ENCODE measurements at regions not wholly inside any gene's neighbourhood (a gene's known extent, or its start where the extent isn't known, plus 50 kb on each side); places are given as distances from the start of the nearest gene placed in this dataset.
A peak's percentile ranks its signal among the peaks of the same experiment; 100 is the strongest.

DNA sequence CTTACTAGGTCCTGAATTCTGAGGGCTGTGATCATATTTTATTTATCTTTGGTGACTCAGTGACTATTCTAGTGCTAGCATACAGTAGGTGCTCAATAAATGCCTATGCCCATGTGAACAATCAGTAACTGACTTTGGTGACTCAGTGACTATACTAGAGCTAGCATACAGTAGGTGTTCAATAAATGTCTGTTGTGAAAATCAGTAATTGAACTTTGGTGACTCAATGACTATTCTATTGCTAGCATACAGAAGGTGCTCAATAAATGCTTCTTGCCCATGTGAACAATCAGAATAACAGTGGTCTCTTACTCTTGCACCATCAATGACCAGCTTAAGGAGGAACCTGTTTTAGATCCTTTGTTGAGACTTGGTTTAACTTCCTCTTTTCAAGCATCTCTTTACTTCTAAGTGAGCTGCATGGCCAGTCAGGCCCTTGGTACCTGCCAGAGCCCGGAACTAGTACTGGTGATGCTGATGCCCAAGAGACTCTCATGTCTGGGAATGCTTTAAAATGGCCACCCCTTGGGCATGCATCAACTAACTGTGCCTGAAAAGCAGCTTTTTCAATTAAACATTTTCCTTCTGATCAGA lies 214.9 kb upstream of the SPRED2 start:
- no peak for DNase-seq (ENCODE audit: low read depth)

DNA sequence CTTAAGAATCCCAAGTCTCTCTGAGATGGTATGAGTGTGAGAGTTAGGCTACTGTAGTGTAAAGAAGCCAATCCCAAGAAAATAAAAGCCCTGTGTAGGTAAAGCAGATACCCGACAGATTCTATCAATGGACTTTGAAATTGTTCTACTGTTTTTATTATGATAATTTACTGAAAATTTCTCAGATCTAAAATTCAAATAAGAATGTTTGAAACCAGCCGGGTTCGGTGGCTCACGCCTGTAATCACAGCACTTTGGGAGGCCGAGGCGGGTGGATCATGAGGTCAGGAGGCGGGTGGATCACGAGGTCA lies 208.3 kb upstream of the SPRED2 start:
- no peak for DNase-seq (ENCODE audit: low read depth)

GRCh38 chr2:65639156-65639864 lies 206.9 kb upstream of the SPRED2 start:
- peak; percentile 51 for DNase-seq (ENCODE audit: low read depth)

DNA sequence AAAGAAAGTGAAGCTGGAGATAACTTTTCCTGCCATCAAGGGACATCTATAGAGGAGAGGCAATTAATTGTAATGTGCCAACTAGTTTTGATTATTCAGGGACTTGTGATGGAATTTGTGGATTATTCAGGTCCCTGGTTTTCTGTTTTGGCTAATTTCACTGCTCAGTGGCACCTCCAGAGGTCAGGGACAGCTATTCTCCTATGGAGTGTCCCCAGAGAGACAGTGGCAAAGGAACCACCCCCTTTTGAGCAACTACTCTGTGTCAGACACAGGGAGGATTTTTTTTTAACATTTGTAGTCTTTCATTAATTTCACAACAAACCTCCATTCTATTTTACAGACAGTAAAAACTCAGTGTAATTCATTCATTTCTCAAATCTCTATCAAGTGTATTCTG lies 206.0 kb upstream of the SPRED2 start:
- DNase-seq (ENCODE audit: low read depth), result no peak

DNA sequence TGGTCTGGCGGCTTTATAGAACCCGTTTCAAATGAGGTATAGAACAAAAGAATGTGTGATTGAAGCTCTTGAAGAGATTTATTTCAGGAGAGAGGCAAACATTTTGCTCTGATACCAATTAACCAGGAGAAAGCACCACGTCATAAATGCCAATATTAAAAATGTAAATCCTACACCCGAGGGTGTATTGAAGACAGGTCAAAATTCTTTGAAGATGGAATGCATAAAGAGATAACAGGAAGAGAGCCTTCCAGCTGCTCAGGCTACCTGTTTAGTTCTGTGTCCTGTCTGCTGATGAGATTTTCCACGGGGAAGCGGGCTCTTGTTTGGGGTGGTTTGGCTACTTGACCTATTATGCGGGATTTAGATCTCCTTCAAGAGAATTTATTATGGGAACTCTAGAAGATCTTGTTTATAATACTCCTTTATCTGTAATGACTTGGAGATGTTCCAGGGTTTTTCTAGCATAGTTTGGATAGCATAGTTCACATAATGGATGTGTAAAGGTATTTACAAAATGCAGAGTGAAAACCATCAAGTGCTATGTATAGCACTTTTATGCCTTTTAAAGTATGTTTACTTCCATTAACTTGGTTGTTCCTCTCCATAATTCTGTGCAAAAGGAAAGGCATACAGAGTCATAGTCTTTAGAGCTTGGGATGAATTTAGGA lies 204.5 kb upstream of the SPRED2 start:
- DNase-seq (ENCODE audit: low read depth), result peak; percentile 51

GRCh38 chr2:65636024-65636423 lies 203.6 kb upstream of the SPRED2 start:
- DNase-seq (ENCODE audit: low read depth), result no peak

DNA sequence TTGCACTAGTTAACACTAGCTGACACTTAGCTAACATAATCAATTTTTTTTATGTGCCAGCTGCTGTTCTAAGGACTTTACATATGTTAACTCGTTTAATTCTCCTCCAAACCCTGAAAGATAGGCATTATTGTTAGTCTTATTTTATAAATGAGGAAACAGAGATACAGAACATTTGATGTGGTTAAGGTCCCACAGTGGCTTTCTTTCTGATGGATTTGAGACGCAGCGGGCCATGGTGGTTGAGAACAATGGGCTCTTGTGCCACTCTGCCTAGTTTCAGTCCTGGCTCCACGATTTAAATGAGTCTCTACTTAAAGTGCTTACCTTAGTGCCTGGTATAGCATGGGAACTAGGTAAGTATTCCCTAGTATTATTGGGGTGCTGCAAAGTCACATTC lies 201.9 kb upstream of the SPRED2 start:
- DNase-seq (ENCODE audit: low read depth), result no peak

GRCh38 chr2:65630643-65631042 lies 198.2 kb upstream of the SPRED2 start:
- DNase-seq (ENCODE audit: low read depth), result peak; percentile 88

DNA sequence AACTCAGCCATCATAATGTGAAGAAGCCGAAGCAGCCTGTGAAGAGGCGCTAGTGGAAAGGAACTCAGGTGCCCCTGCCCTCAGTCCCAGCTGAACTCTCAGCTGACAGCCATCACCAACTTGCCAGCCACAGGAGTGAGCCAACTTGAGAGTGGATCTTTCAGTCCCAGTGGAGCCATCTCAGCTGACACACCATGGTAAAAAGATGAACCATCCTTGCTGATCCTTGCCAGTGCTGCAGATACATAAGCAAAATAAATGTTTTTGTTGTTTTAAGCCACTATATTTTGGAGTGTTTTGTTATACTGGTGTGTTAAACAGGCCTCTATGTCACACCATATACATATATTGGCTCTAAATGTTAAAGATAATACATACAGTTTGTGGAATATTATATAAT lies 195.8 kb upstream of the SPRED2 start:
- DNase-seq (ENCODE audit: low read depth), result no peak

GRCh38 chr2:65626831-65627230 lies 194.4 kb upstream of the SPRED2 start:
- no peak for DNase-seq (ENCODE audit: low read depth)

DNA sequence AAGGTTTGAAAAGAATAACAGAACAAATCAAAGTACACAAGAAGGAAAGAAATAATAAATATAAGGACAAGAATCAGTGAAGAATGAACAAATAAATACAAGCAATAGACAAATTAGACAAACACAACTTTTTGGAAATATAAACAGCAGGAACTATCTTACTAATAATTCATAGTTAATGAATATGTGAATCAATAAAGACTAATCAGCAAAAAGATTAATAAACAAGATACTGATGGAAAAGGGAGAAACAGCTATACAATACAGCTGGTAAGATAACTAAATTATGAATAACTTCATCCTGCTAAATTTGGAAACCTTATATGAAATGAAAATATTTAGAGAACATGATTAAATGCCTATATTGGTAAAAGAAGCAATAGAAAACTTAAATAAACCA lies 193.6 kb upstream of the SPRED2 start:
- DNase-seq (ENCODE audit: low read depth), result no peak

DNA sequence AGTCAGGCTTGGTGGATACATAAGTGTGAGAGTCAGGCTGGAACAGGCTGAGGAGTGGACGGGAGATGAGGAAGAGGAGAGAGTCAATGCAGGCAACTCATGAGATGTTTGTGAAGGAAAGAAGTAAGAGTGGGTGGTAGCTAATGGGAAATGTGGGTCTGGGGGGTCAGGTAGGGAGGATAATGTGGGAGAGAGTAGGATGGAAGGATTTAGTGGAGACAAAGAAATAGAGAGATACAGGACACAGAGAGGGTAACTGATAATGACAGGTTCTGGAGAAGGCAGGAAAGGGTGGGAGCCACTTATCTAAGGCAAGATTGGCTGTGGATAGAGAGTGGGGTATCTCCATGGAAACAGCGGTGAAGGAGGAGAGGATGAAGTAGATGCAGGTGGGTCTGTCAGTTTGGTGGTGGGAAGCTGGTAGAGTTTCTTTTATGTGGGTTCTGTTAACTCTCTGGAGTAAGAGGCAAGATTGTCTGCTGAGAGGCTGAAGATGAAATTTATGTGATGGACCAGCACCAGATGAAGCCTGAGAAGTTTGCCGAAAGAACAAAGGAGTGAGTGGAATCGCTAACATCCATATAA lies 190.6 kb upstream of the SPRED2 start:
- no peak for DNase-seq (ENCODE audit: low read depth)

- DNase-seq (ENCODE audit: low read depth), result peak; percentile 36
These were observed 190.1 kb upstream of the SPRED2 start for GRCh38 chr2:65622499-65622898.

DNA sequence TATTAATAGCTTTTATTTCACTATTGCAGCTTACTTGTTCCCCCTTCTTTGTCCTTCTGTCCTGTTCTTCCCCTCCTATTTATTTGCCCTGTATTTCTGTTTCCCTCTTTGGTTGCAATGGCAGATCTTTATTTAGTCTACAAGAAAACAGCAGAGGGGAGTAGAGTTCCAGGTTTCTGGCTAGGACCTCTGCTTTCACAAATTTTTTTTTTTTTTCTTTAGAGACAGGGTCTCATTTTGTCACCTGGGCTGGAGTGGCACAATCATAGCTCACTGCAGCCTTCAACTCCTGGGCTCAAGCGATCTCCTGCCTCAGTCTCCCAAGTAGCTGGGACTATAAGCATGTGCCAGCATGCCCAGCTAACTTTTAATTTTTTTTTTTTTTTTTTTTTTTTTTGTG lies 188.1 kb upstream of the SPRED2 start:
- DNase-seq (ENCODE audit: low read depth), result no peak

DNA sequence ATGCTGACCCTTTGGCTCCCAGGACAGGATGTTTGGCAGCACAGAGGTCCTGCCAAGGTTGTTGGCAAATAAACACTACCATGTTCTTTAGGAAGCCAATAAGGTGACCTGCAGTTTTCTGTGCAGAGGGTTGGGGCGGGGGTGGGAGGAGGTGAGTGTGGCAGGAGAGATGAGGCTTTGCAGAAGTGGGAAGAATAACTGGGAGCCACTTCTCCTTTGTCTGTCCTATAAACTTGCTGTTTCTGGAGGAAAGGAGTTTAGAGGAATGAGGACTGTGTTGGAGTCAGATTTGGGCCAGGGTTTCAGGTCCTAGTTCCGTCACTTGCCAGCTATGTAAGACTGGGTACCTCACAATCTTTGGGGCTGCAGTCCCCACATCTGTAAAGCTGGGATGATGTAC lies 187.6 kb upstream of the SPRED2 start:
- no peak for DNase-seq (ENCODE audit: low read depth)

- DNase-seq (ENCODE audit: low read depth), result no peak
These were observed 183.2 kb upstream of the SPRED2 start for GRCh38 chr2:65615602-65616001.

DNA sequence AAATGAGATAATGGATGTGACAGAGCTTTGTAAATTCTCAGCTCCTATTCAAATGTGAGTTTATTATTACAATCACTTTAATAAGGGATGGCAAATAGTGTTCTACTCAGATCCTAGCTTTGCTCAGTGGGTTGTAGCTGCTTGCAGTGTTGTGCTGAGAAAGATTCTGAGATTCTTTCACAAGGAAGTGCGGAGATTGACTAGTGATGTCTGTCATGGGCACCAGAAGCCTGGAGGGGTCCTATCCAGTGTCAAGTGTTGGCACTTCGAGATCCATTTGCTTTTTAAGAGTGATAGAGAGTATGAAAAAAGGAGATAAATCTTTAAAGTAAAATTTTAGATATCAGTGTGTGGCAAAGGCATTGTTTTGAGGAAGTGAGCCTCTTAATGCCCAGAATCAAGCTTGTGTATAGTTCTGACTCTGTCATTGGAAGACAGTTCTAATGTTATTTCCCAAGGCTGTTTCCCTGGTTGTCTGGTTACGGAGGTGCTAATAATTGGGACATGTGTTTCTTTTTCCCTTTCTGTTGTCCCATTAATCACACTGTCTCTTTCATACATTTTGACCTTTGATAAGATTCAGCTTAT lies 181.7 kb upstream of the SPRED2 start:
- DNase-seq (ENCODE audit: low read depth), result no peak

DNA sequence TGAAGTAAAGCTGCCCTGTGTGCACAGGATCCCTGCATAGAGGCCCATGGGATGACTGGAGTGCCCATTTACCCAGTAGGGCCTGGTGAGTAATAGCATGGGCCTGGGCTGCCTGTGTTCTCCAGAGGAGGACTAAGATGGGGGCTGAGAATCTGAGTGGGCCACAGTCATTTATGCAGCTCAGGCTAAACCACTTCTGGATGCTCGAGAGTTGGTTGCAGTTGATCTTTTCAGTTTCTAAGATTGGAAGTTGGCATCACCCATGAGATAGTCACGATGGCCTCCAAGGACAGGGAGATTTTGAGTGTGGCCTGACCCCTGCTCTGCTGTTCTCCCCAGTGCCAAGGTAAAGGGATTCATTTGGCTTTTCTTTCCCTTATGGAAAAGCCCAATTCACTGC lies 179.1 kb upstream of the SPRED2 start:
- no peak for DNase-seq (ENCODE audit: low read depth)

GRCh38 chr2:65608916-65609315 lies 176.5 kb upstream of the SPRED2 start:
- no peak for DNase-seq (ENCODE audit: low read depth)

- no peak for DNase-seq (ENCODE audit: low read depth)
These were observed 176.1 kb upstream of the SPRED2 start for GRCh38 chr2:65608466-65608865.

DNA sequence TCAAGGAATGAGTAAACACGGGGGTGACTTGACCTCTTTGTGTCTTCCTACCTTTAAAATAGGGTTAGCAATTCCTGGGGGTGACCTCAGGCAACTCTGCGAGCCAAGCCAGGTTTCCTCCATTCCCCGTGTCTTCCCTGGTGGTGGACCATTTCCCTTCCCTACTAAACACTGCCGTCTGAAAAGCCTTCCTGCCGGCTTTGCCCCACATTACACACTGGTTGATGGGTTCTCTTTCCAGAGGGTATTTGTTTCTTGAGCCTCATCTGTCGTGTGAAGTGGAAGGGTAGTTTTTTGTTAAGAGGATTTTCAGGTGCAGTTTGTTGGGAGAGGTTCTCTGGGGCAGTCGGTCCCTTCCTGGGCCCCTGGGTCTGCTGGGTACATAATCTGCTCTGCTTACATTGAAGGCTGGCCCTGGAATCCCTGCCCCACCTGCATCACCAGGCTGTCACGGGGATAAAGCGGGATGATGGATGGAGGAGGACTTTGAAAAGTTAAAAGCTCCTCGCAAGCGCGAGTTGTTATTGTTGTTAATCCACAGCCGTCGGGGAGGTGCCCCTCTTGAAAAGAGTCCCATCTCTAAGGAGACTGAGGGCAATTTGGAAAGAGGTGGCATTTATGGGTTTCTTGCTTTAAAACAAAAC lies 175.4 kb upstream of the SPRED2 start:
- DNase-seq (ENCODE audit: low read depth), result no peak

GRCh38 chr2:65605743-65606058 lies 173.3 kb upstream of the SPRED2 start:
- no peak for DNase-seq (ENCODE audit: low read depth)

Measured in EH (cell line).